ENCODE measurements at regions not wholly inside any gene's neighbourhood (a gene's known extent, or its start where the extent isn't known, plus 50 kb on each side); places are given as distances from the start of the nearest gene placed in this dataset.

DNA sequence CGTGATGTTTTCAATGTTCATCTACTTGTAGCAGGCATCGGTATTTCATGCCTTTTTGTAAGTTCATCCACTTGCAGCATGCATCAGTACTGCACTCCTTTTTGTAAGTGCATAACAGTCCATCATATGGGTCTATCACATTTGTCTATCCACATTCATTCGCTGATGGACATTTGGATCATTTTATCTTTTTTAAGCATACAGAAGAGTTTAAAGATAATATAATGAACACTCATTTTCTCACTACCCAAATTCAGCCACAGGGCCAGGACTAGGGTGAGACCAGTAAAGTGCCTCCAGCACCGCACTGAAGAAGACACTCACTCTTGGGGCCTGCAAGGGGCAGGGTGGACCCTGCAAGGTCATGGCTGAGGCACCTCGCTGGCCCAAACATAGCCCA, 309.6 kb downstream of the UACA start:
- TF ChIP-seq POLR2A (IDR thresholded peaks at IDR 0.05; ENCODE audit: control extremely low read depth in 1 of 2, low read depth in 2 of 2, low read length in 2 of 2) (no peak), JUN (IDR thresholded peaks at IDR 0.05; ENCODE audit: low read depth, low read length) (no peak), CEBPB (IDR thresholded peaks at IDR 0.05; ENCODE audit: low read depth, low read length) (no peak), MAX (IDR thresholded peaks at IDR 0.05) (no peak), GABPA (IDR thresholded peaks at IDR 0.05; ENCODE audit: borderline replicate concordance, insufficient read depth, low read length) (no peak), SRF (IDR thresholded peaks at IDR 0.05; ENCODE audit: low read depth, low read length) (no peak), TAF1 (IDR thresholded peaks at IDR 0.05; ENCODE audit: low read depth, low read length) (no peak), CTCF (IDR thresholded peaks at IDR 0.05; ENCODE audit: control extremely low read depth in 1 of 3, insufficient read depth in 1 of 3, low read depth in 1 of 3, low read length in 3 of 3) (no peak)
- TF ChIP-seq, protein P1, sequence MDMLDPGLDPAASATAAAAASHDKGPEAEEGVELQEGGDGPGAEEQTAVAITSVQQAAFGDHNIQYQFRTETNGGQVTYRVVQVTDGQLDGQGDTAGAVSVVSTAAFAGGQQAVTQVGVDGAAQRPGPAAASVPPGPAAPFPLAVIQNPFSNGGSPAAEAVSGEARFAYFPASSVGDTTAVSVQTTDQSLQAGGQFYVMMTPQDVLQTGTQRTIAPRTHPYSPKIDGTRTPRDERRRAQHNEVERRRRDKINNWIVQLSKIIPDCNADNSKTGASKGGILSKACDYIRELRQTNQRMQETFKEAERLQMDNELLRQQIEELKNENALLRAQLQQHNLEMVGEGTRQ (IDR thresholded peaks at IDR 0.05; ENCODE audit: low read length): no peak
- TF ChIP-seq, protein P2, sequence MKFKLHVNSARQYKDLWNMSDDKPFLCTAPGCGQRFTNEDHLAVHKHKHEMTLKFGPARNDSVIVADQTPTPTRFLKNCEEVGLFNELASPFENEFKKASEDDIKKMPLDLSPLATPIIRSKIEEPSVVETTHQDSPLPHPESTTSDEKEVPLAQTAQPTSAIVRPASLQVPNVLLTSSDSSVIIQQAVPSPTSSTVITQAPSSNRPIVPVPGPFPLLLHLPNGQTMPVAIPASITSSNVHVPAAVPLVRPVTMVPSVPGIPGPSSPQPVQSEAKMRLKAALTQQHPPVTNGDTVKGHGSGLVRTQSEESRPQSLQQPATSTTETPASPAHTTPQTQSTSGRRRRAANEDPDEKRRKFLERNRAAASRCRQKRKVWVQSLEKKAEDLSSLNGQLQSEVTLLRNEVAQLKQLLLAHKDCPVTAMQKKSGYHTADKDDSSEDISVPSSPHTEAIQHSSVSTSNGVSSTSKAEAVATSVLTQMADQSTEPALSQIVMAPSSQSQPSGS (IDR thresholded peaks at IDR 0.05; ENCODE audit: low read length): no peak
- TF ChIP-seq, protein P3, sequence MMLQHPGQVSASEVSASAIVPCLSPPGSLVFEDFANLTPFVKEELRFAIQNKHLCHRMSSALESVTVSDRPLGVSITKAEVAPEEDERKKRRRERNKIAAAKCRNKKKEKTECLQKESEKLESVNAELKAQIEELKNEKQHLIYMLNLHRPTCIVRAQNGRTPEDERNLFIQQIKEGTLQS (IDR thresholded peaks at IDR 0.05; ENCODE audit: insufficient read depth, low read depth, low read length): no peak

Measured in H1 (cell line).